ENCODE measurements at regions not wholly inside any gene's neighbourhood (a gene's known extent, or its start where the extent isn't known, plus 50 kb on each side); places are given as distances from the start of the nearest gene placed in this dataset.

DNA sequence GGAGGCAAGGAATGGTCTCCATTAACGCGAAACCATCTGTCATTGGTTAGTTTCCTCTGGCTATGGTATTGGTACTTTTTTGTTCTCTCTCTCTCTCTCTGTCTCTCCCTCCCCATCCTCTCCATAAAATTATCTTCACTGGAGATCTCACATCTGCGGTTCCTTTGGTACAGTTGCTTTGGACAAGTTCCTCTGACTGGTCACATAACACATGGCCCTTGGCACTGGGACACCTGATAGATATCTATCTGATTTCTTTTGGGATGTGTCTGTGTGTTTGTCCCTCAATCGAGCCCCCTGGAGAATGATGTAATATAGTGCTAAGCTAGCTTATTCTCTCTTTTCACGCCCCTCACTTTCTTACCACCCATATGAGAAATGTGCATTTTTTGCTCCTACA lies 682.0 kb upstream of the B3GALT2 start:
- TF ChIP-seq GLIS3 (CRISPR knock-in tag; IDR thresholded peaks at IDR 0.05), result no peak
- TF ChIP-seq, protein P1, sequence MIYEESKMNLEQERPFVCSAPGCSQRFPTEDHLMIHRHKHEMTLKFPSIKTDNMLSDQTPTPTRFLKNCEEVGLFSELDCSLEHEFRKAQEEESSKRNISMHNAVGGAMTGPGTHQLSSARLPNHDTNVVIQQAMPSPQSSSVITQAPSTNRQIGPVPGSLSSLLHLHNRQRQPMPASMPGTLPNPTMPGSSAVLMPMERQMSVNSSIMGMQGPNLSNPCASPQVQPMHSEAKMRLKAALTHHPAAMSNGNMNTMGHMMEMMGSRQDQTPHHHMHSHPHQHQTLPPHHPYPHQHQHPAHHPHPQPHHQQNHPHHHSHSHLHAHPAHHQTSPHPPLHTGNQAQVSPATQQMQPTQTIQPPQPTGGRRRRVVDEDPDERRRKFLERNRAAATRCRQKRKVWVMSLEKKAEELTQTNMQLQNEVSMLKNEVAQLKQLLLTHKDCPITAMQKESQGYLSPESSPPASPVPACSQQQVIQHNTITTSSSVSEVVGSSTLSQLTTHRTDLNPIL (CRISPR knock-in tag; IDR thresholded peaks at IDR 0.05; ENCODE audit: low read depth), result no peak
- no peak for TF ChIP-seq CSDC2 (CRISPR knock-in tag; IDR thresholded peaks at IDR 0.05)
- TF ChIP-seq, protein P2, sequence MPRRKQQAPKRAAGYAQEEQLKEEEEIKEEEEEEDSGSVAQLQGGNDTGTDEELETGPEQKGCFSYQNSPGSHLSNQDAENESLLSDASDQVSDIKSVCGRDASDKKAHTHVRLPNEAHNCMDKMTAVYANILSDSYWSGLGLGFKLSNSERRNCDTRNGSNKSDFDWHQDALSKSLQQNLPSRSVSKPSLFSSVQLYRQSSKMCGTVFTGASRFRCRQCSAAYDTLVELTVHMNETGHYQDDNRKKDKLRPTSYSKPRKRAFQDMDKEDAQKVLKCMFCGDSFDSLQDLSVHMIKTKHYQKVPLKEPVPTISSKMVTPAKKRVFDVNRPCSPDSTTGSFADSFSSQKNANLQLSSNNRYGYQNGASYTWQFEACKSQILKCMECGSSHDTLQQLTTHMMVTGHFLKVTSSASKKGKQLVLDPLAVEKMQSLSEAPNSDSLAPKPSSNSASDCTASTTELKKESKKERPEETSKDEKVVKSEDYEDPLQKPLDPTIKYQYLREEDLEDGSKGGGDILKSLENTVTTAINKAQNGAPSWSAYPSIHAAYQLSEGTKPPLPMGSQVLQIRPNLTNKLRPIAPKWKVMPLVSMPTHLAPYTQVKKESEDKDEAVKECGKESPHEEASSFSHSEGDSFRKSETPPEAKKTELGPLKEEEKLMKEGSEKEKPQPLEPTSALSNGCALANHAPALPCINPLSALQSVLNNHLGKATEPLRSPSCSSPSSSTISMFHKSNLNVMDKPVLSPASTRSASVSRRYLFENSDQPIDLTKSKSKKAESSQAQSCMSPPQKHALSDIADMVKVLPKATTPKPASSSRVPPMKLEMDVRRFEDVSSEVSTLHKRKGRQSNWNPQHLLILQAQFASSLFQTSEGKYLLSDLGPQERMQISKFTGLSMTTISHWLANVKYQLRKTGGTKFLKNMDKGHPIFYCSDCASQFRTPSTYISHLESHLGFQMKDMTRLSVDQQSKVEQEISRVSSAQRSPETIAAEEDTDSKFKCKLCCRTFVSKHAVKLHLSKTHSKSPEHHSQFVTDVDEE (CRISPR knock-in tag; IDR thresholded peaks at IDR 0.05), result no peak
- no peak for TF ChIP-seq ESRRG (CRISPR knock-in tag; IDR thresholded peaks at IDR 0.05)
- TF ChIP-seq ZC3H10 (CRISPR knock-in tag; IDR thresholded peaks at IDR 0.05), result no peak
- no peak for TF ChIP-seq ZFP30 (CRISPR knock-in tag; IDR thresholded peaks at IDR 0.05)
- no peak for TF ChIP-seq ZFP3 (CRISPR knock-in tag; IDR thresholded peaks at IDR 0.05)
- ATAC-seq, result no peak

DNA sequence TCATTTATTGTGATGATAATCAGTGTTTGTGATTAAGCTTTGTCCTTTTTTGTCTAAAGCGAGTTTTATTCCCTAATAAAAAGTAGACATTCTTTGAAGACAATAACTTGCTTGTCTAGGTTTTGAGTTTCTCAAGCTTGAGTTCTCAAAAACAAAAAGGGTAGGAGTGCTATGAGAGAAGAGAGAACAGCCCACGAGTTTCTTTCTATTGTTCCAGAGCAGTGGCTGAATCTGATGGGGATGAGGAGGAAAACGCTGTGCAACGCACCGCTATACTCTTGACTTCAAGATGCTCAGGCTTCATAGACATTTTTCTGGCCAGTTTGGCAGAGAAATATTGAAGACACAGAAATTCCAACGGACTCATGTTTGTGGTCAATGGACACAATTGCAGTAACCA lies 669.8 kb upstream of the B3GALT2 start:
- TF ChIP-seq, protein P3, sequence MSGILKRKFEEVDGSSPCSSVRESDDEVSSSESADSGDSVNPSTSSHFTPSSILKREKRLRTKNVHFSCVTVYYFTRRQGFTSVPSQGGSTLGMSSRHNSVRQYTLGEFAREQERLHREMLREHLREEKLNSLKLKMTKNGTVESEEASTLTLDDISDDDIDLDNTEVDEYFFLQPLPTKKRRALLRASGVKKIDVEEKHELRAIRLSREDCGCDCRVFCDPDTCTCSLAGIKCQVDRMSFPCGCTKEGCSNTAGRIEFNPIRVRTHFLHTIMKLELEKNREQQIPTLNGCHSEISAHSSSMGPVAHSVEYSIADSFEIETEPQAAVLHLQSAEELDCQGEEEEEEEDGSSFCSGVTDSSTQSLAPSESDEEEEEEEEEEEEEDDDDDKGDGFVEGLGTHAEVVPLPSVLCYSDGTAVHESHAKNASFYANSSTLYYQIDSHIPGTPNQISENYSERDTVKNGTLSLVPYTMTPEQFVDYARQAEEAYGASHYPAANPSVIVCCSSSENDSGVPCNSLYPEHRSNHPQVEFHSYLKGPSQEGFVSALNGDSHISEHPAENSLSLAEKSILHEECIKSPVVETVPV (CRISPR knock-in tag; IDR thresholded peaks at IDR 0.05), result no peak
- no peak for TF ChIP-seq ARNTL (CRISPR knock-in tag; IDR thresholded peaks at IDR 0.05; ENCODE audit: borderline replicate concordance, low read depth)
- TF ChIP-seq ZNF8 (CRISPR knock-in tag; IDR thresholded peaks at IDR 0.05), result no peak
- TF ChIP-seq OSR1 (CRISPR knock-in tag; IDR thresholded peaks at IDR 0.05), result no peak
- no peak for TF ChIP-seq ZNF70 (CRISPR knock-in tag; IDR thresholded peaks at IDR 0.05)
- TF ChIP-seq RARB (CRISPR knock-in tag; IDR thresholded peaks at IDR 0.05), result no peak
- ATAC-seq, result no peak

DNA sequence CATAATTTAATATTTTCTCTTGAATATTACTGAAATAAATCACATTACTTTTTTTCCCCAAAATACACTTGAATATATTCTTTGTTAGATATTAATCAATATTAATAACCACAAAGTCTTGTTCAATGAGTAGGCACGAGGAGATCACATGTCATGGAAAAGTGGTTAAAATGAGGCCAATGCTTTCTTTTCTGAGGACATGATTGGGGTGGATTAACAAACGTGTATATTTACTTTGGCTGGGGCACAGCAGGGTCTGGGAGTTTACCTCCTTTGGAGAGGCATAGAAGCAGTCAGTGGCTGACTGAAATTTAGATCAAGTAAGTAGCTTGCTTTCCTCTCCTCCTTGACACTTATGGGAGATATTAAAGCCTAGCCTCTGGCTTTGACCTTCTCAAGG lies 664.3 kb upstream of the B3GALT2 start:
- no peak for ATAC-seq
- no peak for TF ChIP-seq TOX (CRISPR knock-in tag; IDR thresholded peaks at IDR 0.05; ENCODE audit: borderline replicate concordance)
- TF ChIP-seq, protein P4, sequence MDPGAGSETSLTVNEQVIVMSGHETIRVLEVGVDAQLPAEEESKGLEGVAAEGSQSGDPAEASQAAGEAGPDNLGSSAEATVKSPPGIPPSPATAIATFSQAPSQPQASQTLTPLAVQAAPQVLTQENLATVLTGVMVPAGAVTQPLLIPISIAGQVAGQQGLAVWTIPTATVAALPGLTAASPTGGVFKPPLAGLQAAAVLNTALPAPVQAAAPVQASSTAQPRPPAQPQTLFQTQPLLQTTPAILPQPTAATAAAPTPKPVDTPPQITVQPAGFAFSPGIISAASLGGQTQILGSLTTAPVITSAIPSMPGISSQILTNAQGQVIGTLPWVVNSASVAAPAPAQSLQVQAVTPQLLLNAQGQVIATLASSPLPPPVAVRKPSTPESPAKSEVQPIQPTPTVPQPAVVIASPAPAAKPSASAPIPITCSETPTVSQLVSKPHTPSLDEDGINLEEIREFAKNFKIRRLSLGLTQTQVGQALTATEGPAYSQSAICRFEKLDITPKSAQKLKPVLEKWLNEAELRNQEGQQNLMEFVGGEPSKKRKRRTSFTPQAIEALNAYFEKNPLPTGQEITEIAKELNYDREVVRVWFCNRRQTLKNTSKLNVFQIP (CRISPR knock-in tag; IDR thresholded peaks at IDR 0.05; ENCODE audit: borderline replicate concordance, low read depth), result no peak
- TF ChIP-seq ESRRG (CRISPR knock-in tag; IDR thresholded peaks at IDR 0.05), result no peak
- TF ChIP-seq ZFP3 (CRISPR knock-in tag; IDR thresholded peaks at IDR 0.05), result no peak
- TF ChIP-seq RARB (CRISPR knock-in tag; IDR thresholded peaks at IDR 0.05), result no peak
- no peak for TF ChIP-seq ZFP30 (CRISPR knock-in tag; IDR thresholded peaks at IDR 0.05)
- no peak for TF ChIP-seq SNAI2 (CRISPR knock-in tag; IDR thresholded peaks at IDR 0.05)
- TF ChIP-seq, protein P5, sequence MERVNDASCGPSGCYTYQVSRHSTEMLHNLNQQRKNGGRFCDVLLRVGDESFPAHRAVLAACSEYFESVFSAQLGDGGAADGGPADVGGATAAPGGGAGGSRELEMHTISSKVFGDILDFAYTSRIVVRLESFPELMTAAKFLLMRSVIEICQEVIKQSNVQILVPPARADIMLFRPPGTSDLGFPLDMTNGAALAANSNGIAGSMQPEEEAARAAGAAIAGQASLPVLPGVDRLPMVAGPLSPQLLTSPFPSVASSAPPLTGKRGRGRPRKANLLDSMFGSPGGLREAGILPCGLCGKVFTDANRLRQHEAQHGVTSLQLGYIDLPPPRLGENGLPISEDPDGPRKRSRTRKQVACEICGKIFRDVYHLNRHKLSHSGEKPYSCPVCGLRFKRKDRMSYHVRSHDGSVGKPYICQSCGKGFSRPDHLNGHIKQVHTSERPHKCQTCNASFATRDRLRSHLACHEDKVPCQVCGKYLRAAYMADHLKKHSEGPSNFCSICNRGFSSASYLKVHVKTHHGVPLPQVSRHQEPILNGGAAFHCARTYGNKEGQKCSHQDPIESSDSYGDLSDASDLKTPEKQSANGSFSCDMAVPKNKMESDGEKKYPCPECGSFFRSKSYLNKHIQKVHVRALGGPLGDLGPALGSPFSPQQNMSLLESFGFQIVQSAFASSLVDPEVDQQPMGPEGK (CRISPR knock-in tag; IDR thresholded peaks at IDR 0.05; ENCODE audit: borderline replicate concordance), result no peak
- no peak for TF ChIP-seq ZNF565 (CRISPR knock-in tag; conservative IDR thresholded peaks at IDR 0.05; ENCODE audit: low read depth)
- no peak for TF ChIP-seq OSR1 (CRISPR knock-in tag; IDR thresholded peaks at IDR 0.05)
- TF ChIP-seq BACH2 (CRISPR knock-in tag; IDR thresholded peaks at IDR 0.05; ENCODE audit: borderline replicate concordance), result no peak
- TF ChIP-seq, protein P3 (CRISPR knock-in tag; IDR thresholded peaks at IDR 0.05), result no peak
- no peak for TF ChIP-seq GLIS3 (CRISPR knock-in tag; IDR thresholded peaks at IDR 0.05)
